HG03064 (cell line): ENCODE measurements at regions not wholly inside any gene's neighbourhood (a gene's known extent, or its start where the extent isn't known, plus 50 kb on each side); places are given as distances from the start of the nearest gene placed in this dataset.

Experiments used
- ATAC-seq: cut with Tn5 transposase; IDR thresholded peaks from one replicate; pipeline ENCODE4 v1.9.1; 2021; ENCODE audit warnings: low read depth; ENCODE audit not compliant: unreplicated experiment

DNA sequence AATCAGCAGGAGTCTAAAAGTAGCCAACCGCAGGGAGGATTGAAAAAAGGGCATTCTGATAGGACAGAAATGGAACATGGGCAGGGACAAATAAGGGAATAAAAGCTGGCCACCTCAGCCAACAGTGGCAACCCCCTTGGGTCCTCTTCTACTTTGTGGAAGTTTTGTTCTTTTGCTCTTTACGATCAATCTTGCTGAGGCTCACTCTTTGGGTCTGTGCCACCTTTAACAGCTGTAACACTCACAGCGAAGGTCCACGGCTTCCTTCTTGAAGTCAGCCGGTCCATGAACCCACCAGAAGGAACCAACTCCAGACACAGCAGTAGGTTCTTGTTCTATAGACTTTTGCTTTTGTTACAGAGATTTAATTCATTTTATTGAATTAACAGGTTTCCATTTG, 285.4 kb upstream of the CDH20 start:
- no peak for ATAC-seq

DNA sequence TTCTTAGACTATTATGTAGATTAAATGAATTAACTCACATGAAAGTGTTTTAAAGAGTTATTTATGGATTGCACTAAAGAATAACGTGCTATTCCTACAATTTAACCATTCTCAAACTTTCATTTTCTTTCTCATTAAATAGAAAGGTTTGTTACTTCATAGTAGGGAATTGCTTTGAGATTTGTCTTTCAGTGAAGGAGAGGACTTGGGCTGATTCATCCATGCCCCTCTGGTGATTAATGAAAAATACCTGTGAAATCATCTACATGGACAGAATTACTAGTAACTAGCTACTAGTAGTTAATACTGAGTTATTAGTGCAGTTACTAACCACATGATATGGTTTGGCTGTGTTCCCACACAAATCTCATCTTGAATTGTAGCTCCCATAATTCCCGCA, 275.8 kb upstream of the CDH20 start:
- no peak for ATAC-seq

DNA sequence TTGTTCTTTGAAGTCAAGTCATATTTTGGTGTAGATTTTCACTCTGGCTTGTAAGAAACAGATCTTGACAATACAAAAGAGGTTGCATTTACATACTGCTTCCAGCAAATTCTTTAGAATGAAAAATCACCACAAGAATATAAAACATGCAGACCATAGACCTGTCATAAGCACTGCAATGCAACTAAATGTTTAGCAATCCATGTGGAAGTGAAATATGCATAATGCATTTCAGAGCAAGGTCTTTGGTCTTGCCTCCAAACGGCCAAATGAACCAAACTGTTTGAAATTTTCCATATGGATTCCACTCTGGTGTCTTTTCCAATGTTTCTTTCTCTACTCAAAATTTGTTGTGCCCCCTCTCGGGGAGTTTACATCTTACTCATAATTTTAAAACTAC, 271.0 kb upstream of the CDH20 start:
- ATAC-seq, result no peak

DNA sequence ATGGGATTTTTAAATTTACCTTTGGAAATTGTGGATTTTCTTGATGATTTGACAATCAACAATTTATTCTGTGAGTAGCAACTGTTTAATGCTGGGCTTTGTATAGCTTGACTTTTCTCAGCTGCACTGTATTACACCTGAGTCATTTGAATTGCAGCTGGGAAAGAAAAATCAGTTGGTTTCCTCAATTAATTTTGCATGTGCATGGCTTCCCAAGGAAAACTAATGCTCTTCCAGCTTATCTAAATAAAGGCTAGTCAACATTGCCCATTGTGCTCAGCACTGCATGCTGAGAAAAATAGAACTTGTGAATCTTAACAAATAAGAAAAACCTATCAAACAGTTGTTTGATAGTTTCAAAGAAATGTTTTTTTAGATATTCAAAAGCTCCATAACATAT, 268.3 kb upstream of the CDH20 start:
- ATAC-seq, result no peak

GRCh38 chr18:61076986-61077385, 256.2 kb upstream of the CDH20 start:
- no peak for ATAC-seq

DNA sequence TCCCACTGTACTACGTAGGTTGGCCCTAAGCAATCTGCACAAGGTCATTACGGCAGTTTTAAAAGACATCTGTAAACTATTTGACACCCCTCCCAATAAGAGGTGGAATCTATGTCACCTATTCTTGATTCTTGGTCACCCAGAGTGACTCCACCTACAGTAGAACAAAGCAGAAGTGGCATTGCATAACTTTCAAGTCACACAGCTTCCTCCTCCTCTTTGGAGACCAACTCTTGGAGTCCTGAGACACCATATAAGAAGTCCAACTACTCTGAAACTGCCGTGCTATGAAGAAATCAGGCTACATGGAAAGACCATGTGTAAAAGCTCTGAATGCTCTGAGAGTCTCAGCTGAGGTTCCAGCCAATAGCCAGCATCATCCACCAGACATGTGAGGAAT, 253.5 kb upstream of the CDH20 start:
- ATAC-seq, result no peak

GRCh38 chr18:61080954-61081528, 252.2 kb upstream of the CDH20 start:
- ATAC-seq, result no peak

GRCh38 chr18:61082976-61083630, 250.1 kb upstream of the CDH20 start:
- ATAC-seq, result no peak

DNA sequence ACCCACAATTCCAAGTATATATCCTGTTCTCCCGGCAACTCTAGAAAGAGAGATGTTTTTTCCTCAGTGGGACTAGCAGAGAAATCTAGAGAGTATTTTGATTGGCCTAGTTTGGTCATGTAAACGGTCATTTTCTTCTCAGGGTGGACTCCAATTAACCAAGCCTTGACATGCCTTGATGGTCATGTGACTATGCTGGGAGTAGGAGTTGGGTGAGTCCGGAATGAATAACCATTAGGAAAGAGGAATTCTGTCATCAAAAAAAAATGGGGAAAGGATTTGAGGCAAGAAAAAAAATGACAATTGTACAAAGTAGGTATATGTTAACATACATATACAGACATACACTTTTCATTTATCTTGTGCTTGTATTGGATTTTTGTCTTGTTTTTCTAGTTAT, 248.2 kb upstream of the CDH20 start:
- ATAC-seq, result no peak

DNA sequence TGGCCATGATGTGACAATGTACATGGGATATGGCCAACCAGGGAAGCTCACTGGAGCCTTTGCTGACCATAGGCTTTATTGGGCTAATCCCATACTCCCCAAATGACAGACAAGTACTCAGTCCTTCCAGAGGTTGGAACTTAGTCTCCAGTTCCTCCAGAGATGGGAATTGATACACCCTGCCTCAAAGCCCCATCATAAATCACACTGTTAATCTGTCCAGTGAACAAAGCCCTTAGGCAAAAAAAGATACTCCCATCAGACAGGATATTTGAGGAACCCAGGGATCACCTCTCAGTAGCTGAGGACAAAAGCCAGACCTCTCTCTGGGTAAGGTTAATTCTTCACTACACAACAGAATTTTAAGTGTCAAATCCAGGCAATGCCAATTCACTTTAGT, 247.5 kb upstream of the CDH20 start:
- ATAC-seq, result no peak

DNA sequence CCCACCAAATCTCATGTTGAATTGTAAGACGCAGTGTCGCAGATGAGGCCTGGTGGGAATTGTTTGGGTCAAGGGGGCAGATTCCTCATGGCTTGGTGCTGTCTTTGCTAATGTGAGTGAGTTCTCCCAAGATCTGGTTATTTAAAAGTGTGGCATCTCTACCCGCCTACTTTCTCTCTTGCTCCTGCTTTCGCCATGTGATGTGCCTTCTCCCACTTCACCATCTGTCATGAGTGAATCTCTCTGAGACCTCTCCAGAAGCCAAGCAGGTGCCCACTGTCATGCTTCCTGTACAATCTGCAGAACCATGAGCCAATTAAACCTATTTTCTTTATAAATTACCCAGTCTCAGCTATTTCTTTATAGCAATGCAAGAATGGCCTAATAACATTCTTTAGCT, 246.6 kb upstream of the CDH20 start:
- no peak for ATAC-seq

DNA sequence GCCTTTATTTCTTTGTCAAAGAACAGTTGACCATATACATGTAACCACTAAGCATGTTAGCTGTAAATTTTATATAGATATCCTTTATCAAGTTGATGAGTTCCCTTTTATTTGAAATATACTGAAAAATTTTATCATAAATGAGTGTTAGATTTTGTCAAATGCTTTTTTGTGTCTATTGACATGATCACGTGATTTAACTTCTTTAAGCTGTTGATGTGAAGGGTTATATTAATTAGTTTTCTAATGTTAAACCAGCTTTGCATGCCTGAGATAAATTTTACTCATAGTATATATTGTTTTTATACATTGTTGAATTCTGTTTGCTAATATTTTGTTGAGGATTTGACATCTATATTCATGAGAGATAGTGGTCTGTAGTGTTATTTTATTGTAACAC, 241.9 kb upstream of the CDH20 start:
- ATAC-seq, result no peak

DNA sequence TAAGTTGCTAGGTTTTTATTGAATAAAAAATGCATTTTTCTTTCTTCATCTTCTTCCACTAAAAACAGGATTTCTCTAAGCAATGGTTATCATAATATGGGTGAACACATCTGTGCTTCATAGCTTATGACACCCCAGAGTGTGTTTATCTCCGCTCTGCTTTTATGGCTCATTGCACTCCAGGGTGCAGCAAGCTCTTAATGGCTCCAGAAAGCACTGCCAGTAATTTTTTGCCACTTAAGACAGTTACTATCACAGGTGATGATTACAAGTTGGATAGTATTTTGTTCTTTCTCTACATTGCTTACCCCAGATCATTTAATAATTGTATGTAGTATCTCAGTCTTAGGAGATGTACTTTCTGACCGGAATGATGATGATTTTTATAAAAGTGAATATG, 239.3 kb upstream of the CDH20 start:
- no peak for ATAC-seq

DNA sequence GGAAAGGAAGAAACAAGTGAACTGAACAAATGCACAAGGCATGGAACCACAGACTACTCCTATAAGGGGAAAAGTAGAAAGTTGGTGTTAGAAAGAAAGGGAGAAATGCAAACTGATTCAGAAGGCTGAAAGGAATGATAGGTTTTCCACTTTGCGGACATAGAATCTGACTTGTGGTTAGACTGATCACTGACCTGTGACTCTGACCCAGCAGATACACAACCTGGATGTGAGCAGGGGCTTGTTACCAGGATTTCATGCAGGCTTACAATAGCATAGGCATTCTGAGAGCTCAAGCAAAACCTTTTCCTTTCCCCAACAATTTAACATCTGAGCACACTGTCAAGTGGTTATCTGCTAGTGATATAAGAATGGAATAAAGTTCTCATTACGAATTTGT, 237.0 kb upstream of the CDH20 start:
- no peak for ATAC-seq

GRCh38 chr18:61107113-61107512, 226.1 kb upstream of the CDH20 start:
- no peak for ATAC-seq

- ATAC-seq, result no peak
These were observed 224.5 kb upstream of the CDH20 start for GRCh38 chr18:61108706-61109105.

DNA sequence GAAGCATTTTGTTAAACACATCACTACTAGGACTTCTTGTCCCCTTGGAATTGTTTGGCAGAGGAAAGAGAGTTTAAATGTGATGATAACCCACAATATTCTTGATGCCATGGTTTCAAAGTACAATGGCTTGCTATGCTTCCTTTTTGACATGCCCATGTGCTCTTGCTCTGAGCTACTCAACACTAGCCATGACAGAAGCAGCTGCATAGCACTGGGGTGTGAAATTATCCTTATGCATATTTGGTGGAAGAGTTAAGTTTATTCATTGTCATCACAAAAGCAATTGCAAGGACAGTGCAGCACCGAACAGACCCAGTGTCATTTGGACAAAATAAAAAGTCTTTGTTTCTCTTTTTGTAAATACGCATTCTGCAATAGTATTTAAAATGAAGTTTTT, 209.9 kb upstream of the CDH20 start:
- ATAC-seq, result no peak

DNA sequence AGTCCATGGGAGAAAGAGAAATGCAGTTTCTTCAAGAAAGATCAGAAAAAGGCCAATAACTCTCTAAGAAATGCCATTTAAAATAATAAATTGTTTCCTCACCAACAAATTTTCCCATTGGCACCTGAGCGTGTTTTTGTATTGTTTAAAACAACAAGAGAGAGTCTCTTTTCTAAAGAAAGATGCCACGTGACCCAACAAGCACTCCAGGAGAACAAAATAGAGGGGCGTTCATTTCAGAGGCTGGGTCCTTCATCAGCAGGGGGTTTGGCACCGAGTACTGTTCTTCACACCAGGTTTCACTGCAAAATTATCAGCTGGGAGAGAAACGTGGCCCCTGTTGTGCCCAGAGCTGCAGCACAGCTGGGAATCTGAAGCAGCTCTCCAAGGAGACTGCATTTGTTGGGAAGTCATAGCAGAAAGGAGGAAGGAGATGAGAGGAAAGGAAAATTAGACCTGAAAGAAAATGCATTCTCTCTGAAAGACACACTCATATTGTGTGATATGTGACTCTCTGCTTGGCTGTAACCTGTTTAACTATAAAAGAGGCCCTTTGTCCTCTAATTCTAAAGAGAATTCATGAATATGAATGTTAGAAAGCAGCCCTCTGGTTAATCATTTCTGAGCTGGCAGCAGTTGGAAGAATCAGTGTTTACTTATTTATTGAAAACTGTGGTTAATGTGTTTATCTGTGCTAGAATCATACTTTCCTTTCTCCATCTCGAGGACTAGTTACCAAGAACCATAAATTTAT, 205.3 kb upstream of the CDH20 start:
- no peak for ATAC-seq

DNA sequence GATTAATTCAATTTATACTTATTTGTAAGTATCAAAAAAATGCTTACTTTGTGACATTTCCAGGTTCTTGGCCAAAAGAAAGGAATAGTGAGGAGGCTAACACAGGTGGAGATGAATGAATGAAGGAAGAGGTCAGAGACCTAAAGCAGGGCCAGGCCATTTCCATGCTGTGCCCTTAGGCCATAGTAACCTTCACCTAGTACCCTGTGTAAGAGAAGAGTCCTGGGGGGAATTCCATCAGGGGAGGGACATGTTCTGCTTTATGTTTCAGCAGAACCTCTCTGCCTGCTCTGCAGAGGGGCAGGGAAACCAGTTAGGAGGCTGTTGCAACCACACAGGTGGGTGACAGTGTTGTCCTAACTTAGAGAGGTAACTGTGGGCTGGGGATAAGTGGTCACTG, 204.2 kb upstream of the CDH20 start:
- ATAC-seq, result no peak

DNA sequence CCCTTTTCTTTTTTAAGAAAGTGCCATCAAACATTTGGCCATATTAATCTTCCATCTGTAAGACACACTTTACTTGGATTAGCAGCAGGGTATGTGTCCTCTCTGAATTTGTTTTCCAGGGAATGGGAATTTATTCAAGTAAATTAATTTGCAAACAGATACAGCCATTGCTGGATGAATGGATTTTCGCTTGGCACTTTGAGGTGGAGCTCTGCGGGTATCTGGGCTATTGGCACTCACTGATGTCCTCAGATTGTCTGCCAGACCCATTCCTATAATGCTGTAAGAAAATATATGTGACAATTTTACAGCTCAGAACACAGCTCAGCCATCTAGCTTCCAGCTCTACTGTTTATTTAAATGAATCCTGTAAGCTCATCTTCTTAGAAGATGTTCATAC, 201.2 kb upstream of the CDH20 start:
- ATAC-seq, result no peak

- no peak for ATAC-seq
These were observed 199.4 kb upstream of the CDH20 start for GRCh38 chr18:61133783-61134182.

DNA sequence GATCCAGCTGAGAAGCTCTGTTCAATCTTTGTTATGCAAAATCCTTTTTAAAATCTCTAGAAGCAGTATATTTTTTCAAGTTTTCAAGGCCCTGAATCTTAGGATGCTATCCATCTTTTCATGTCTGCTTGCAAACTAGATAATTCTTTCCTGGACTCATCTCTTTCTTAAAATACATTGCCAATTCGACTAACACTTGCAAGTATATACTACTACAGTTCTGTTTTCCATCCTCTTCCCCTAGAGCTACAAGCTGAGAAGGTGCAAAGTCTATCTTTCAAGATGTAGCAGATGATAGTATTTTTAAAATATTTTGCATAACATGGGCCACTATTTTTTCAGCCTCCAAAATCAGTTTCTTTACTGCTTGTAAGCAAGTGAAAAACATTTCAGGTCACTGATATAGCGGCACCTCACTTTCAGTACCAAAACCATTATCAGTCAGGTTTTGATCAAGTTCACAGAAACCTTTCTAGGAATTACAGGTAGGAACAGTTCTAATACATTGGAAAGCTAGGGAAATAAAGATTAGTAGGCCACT, 196.4 kb upstream of the CDH20 start:
- no peak for ATAC-seq
